Ascending aorta (tissue), 2 donors: ENCODE measurements at regions not wholly inside any gene's neighbourhood (a gene's known extent, or its start where the extent isn't known, plus 50 kb on each side); places are given as distances from the start of the nearest gene placed in this dataset.

Experiments used
- DNase-seq, 2 donors: peaks; one replicate each; pipeline ENCODE4 v3.0.0-alpha.2; 2019; ENCODE audit warnings: low spot score in 2 of 2
- H3K27ac ChIP-seq, 2 donors: fragments of 200-600 bp; sonication (generic); one replicate each; pipeline ENCODE4 v1.5.1; 2016 to 2017; ENCODE audit warnings: mild to moderate bottlenecking in 1 of 2
- H3K27me3 ChIP-seq: fragments of 200-600 bp; sonication (generic); one replicate; pipeline ENCODE4 v1.5.1; 2017
- H3K36me3 ChIP-seq, 2 donors: fragments of 200-600 bp; sonication (generic); one replicate each; pipeline ENCODE4 v1.5.1; 2016
- H3K4me1 ChIP-seq, 2 donors: fragments of 200-600 bp; sonication (generic); one replicate each; pipeline ENCODE4 v1.5.1; 2016 to 2017; ENCODE audit warnings: mild to moderate bottlenecking in 1 of 2
- H3K4me3 ChIP-seq, 2 donors: fragments of 200-600 bp; sonication (generic); one replicate each; pipeline ENCODE4 v1.5.1; 2016 to 2017; ENCODE audit warnings: mild to moderate bottlenecking in 1 of 2
- H3K9me3 ChIP-seq, 2 donors: fragments of 200-600 bp; sonication (generic); one replicate each; pipeline ENCODE4 v1.5.1; 2016
- CTCF ChIP-seq, 3 experiments: fragments of 200-600 bp in 2 of 3; fragments of 450-650 bp in 1 of 3; sonication (generic) in 2 of 3; IDR thresholded peaks; one replicate each; pipeline ENCODE4 v1.5.1; 2016 to 2019; ENCODE audit warnings: antibody characterized with exemption in 3 of 3, mild to moderate bottlenecking in 1 of 3, moderate library complexity in 1 of 3
- intact Hi-C: fragments of 100-400 bp; cut with DNase I; formaldehyde crosslinking; loops from one replicate; pipeline ENCODE4 v1.15.1; 2023

- no peak for TF ChIP-seq CTCF (IDR thresholded peaks at IDR 0.05)
- no peaks in the 10 kb centered on the region for H3K36me3 ChIP-seq
- H3K9me3 ChIP-seq, result no peaks in the 10 kb centered on the region
- no peak overlapping the region for H3K4me3 ChIP-seq
- H3K27me3 ChIP-seq, result no peaks in the 10 kb centered on the region
- no peaks in the 10 kb centered on the region for H3K4me1 ChIP-seq
- intact Hi-C loops, result no loop called here
- H3K27ac ChIP-seq, result peak overlapping the region in 1 of 2 donors; percentile 31
- DNase-seq, result no peak
Observed at GRCh38 chr6:153599901-153600300, 439.1 kb upstream of the OPRM1 start.

DNA sequence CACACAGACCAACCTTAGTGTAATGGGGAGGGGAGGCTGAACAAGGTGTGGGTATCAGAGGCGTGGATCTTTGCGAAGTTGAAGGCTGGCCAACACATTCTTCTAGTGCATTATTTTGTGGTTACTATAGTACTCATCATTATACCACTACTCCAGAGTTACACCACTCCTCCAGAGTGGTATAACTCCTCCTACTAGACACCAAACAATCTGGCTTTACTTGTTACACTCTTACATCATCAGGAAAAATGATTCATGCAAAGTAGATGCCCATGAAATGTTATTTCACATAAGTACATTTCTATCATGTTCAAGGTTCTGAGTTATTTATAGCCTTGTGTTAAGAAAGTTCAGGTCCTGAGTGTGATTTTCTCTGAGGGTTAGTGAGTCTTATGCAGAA lies 443.1 kb upstream of the OPRM1 start:
- no peaks in the 10 kb centered on the region for H3K36me3 ChIP-seq
- no peaks in the 10 kb centered on the region for H3K4me1 ChIP-seq
- no peak for DNase-seq
- H3K27ac ChIP-seq, result no peak overlapping the region
- no peaks in the 10 kb centered on the region for H3K9me3 ChIP-seq
- TF ChIP-seq CTCF (IDR thresholded peaks at IDR 0.05), result no peak
- intact Hi-C loops, result no loop called here
- H3K4me3 ChIP-seq, result no peak overlapping the region
- H3K27me3 ChIP-seq, result no peaks in the 10 kb centered on the region

GRCh38 chr6:153594871-153595270 lies 444.2 kb upstream of the OPRM1 start:
- intact Hi-C loops, result no loop called here
- DNase-seq, result no peak
- Histone ChIP-seq H3K9me3 (no peaks in the 10 kb centered on the region), H3K4me1 (no peaks in the 10 kb centered on the region), H3K27ac (no peak overlapping the region), H3K27me3 (no peaks in the 10 kb centered on the region), H3K36me3 (no peaks in the 10 kb centered on the region), H3K4me3 (no peak overlapping the region)
- no peak for TF ChIP-seq CTCF (IDR thresholded peaks at IDR 0.05)

- Histone ChIP-seq H3K36me3 (no peaks in the 10 kb centered on the region), H3K27me3 (no peaks in the 10 kb centered on the region), H3K9me3 (no peaks in the 10 kb centered on the region), H3K27ac (no peak overlapping the region), H3K4me1 (no peaks in the 10 kb centered on the region), H3K4me3 (no peak overlapping the region)
- no peak for TF ChIP-seq CTCF (IDR thresholded peaks at IDR 0.05)
- intact Hi-C loops, result no loop called here
- DNase-seq, result no peak
Observed at GRCh38 chr6:153591159-153591558, 447.9 kb upstream of the OPRM1 start.

GRCh38 chr6:153590411-153590810 lies 448.6 kb upstream of the OPRM1 start:
- no peak for DNase-seq

More at GRCh38 chr6:153590411-153590810, 448.6 kb upstream of the OPRM1 start:
- intact Hi-C loops, result no loop called here
- no peaks in the 10 kb centered on the region for H3K36me3 ChIP-seq
- no peaks in the 10 kb centered on the region for H3K4me1 ChIP-seq
- no peak for TF ChIP-seq CTCF (IDR thresholded peaks at IDR 0.05)
- H3K4me3 ChIP-seq, result no peak overlapping the region
- H3K9me3 ChIP-seq, result no peaks in the 10 kb centered on the region
- H3K27ac ChIP-seq, result no peak overlapping the region
- no peaks in the 10 kb centered on the region for H3K27me3 ChIP-seq
